ENCODE measurements at regions not wholly inside any gene's neighbourhood (a gene's known extent, or its start where the extent isn't known, plus 50 kb on each side); places are given as distances from the start of the nearest gene placed in this dataset.

DNA sequence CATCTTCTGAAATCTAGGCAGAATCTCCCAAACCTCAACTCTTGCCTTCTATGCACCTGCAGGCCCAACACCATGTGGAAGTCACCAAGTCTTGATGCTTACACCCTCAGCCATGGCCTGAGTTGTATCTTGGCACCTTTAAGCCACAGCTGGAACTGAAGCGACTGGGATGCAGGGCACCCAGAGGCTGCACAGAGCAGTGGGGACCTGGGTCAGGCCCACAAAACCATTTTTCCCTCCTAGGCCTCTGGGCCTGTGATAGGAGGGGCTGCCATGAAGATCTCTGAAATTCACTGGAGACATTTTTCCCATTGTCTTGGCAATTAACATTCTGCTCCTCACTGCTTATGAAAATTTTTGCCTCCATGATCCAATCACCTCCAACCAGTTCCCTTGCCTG is 1388.5 kb downstream of the ADGRL3 start:
- TF ChIP-seq POLR2A (IDR thresholded peaks at IDR 0.05): no peak
- TF ChIP-seq, protein P1, sequence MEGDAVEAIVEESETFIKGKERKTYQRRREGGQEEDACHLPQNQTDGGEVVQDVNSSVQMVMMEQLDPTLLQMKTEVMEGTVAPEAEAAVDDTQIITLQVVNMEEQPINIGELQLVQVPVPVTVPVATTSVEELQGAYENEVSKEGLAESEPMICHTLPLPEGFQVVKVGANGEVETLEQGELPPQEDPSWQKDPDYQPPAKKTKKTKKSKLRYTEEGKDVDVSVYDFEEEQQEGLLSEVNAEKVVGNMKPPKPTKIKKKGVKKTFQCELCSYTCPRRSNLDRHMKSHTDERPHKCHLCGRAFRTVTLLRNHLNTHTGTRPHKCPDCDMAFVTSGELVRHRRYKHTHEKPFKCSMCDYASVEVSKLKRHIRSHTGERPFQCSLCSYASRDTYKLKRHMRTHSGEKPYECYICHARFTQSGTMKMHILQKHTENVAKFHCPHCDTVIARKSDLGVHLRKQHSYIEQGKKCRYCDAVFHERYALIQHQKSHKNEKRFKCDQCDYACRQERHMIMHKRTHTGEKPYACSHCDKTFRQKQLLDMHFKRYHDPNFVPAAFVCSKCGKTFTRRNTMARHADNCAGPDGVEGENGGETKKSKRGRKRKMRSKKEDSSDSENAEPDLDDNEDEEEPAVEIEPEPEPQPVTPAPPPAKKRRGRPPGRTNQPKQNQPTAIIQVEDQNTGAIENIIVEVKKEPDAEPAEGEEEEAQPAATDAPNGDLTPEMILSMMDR (IDR thresholded peaks at IDR 0.05): no peak

All from prostate gland (tissue), 2 donors.